SK-N-MC (cell line): ENCODE measurements at regions not wholly inside any gene's neighbourhood (a gene's known extent, or its start where the extent isn't known, plus 50 kb on each side); places are given as distances from the start of the nearest gene placed in this dataset.

ENCODE experiments used
- DNase-seq: peaks from one replicate; pipeline ENCODE4 v3.0.0-alpha.2; 2011; ENCODE audit warnings: low read depth, low spot score
- H3K27ac ChIP-seq: fragments of 200-600 bp; sonication (generic); 2 replicates; pipeline ENCODE4 v1.5.1; 2016; ENCODE audit warnings: mixed run types
- H3K36me3 ChIP-seq: fragments of 200-600 bp; sonication (generic); 2 replicates; pipeline ENCODE4 v1.6.1; 2017; ENCODE audit warnings: antibody characterized with exemption, low read length, mixed read lengths; ENCODE audit not compliant: insufficient read depth
- H3K4me3 ChIP-seq: fragments of 200-600 bp; sonication (generic); 2 replicates; pipeline ENCODE4 v1.5.1; 2016
- H3K9ac ChIP-seq: fragments of 200-600 bp; sonication (generic); 2 replicates; pipeline ENCODE4 v1.8.0; 2017; ENCODE audit warnings: mixed run types, mixed read lengths; ENCODE audit not compliant: insufficient read length
- H3K9me3 ChIP-seq: fragments of 200-600 bp; sonication (generic); 2 replicates; pipeline ENCODE4 v1.6.1; 2017; ENCODE audit warnings: low read depth, mild to moderate bottlenecking, antibody characterized with exemption, low read length, moderate library complexity, mixed read lengths
- EZH2 ChIP-seq: fragments of 200-600 bp; sonication (generic); IDR thresholded peaks from one replicate; pipeline ENCODE4 v1.6.1; 2017; ENCODE audit warnings: antibody characterized with exemption
- FOXP2 ChIP-seq: optimal IDR thresholded peaks from 2 replicates; pipeline ENCODE3; 2011; ENCODE audit warnings: mild to moderate bottlenecking, moderate library complexity; ENCODE audit not compliant: insufficient read depth; ENCODE audit errors: extremely low read length, control extremely low read depth
- POLR2AphosphoS5 ChIP-seq: IDR thresholded peaks from 2 replicates; pipeline ENCODE4 v1.6.1; 2012; ENCODE audit warnings: mild to moderate bottlenecking, low read depth, low read length, borderline replicate concordance

GRCh38 chr5:67272453-67273130 is 76.0 kb upstream of the CD180 start:
- Histone ChIP-seq H3K36me3 (no peaks in the 10 kb centered on the region), H3K4me3 (no peak overlapping the region), H3K9me3 (0 out of 2 replicates have a peak, but pooled peaks cover 6% of the 10 kb centered on the region), H3K27ac (no peak overlapping the region), H3K9ac (no peak overlapping the region)
- TF ChIP-seq EZH2, result no peak
- TF ChIP-seq POLR2AphosphoS5, result no peak
- no peak for TF ChIP-seq FOXP2
- no peak for DNase-seq

GRCh38 chr5:67268231-67269021 is 71.8 kb upstream of the CD180 start:
- DNase-seq, result no peak
- Histone ChIP-seq H3K9ac (peak overlapping the region; percentile 44), H3K27ac (peak overlapping the region; percentile 95)

GRCh38 chr5:67267512-67268216 is 71.1 kb upstream of the CD180 start:
- Histone ChIP-seq H3K36me3 (no peaks in the 10 kb centered on the region), H3K9me3 (no peaks in the 10 kb centered on the region), H3K27ac (peak overlapping the region; percentile 95), H3K4me3 (peak overlapping the region; percentile 76), H3K9ac (peak overlapping the region; percentile 44)
- no peak for TF ChIP-seq FOXP2
- no peak for TF ChIP-seq EZH2
- TF ChIP-seq POLR2AphosphoS5, result no peak
- DNase-seq, result no peak

More at GRCh38 chr5:67268231-67269021, 71.8 kb upstream of the CD180 start:
- TF ChIP-seq EZH2 (no peak), POLR2AphosphoS5 (0 out of 2 replicates have a peak, but pooled peaks have one; percentile 31), FOXP2 (no peak)
- Histone ChIP-seq H3K9me3 (no peaks in the 10 kb centered on the region), H3K4me3 (peak overlapping the region; percentile 76), H3K36me3 (no peaks in the 10 kb centered on the region)

- TF ChIP-seq POLR2AphosphoS5 (no peak), EZH2 (no peak), FOXP2 (no peak)
- no peak overlapping the region for H3K4me3 ChIP-seq
- DNase-seq, result no peak
These were observed 70.2 kb upstream of the CD180 start for GRCh38 chr5:67266654-67267350.

GRCh38 chr5:67265951-67266350 is 69.4 kb upstream of the CD180 start:
- Histone ChIP-seq H3K9ac (no peak overlapping the region), H3K4me3 (no peak overlapping the region), H3K27ac (no peak overlapping the region), H3K36me3 (no peaks in the 10 kb centered on the region), H3K9me3 (no peaks in the 10 kb centered on the region)
- TF ChIP-seq FOXP2, result no peak
- no peak for TF ChIP-seq POLR2AphosphoS5
- no peak for TF ChIP-seq EZH2
- no peak for DNase-seq

More at GRCh38 chr5:67266654-67267350, 70.2 kb upstream of the CD180 start:
- Histone ChIP-seq H3K27ac (no peak overlapping the region), H3K9ac (no peak overlapping the region), H3K36me3 (no peaks in the 10 kb centered on the region), H3K9me3 (no peaks in the 10 kb centered on the region)

- DNase-seq, result no peak
- TF ChIP-seq EZH2, result no peak
- TF ChIP-seq POLR2AphosphoS5, result no peak
- no peak for TF ChIP-seq FOXP2
- Histone ChIP-seq H3K36me3 (no peaks in the 10 kb centered on the region), H3K4me3 (no peak overlapping the region), H3K9me3 (no peaks in the 10 kb centered on the region), H3K9ac (no peak overlapping the region), H3K27ac (no peak overlapping the region)
These were observed 67.2 kb upstream of the CD180 start for GRCh38 chr5:67263656-67264408.

- Histone ChIP-seq H3K9ac (no peak overlapping the region), H3K36me3 (no peaks in the 10 kb centered on the region), H3K9me3 (no peaks in the 10 kb centered on the region), H3K27ac (no peak overlapping the region), H3K4me3 (no peak overlapping the region)
- TF ChIP-seq EZH2, result no peak
- no peak for TF ChIP-seq FOXP2
- TF ChIP-seq POLR2AphosphoS5, result no peak
- no peak for DNase-seq
These were observed 66.4 kb upstream of the CD180 start for GRCh38 chr5:67262956-67263355.

GRCh38 chr5:67262206-67262605 is 65.6 kb upstream of the CD180 start:
- DNase-seq, result no peak
- no peaks in the 10 kb centered on the region for H3K9me3 ChIP-seq
- no peaks in the 10 kb centered on the region for H3K36me3 ChIP-seq
- no peak overlapping the region for H3K4me3 ChIP-seq
- no peak overlapping the region for H3K27ac ChIP-seq
- no peak overlapping the region for H3K9ac ChIP-seq
- TF ChIP-seq POLR2AphosphoS5 (no peak), FOXP2 (no peak), EZH2 (no peak)
